Right atrium auricular region (tissue), 2 donors: ENCODE measurements at regions not wholly inside any gene's neighbourhood (a gene's known extent, or its start where the extent isn't known, plus 50 kb on each side); places are given as distances from the start of the nearest gene placed in this dataset.

Experiments used
- DNase-seq: peaks from one replicate; pipeline ENCODE4 v3.0.0-alpha.2; 2019; ENCODE audit warnings: low spot score
- H3K27ac ChIP-seq, 2 donors: fragments of 200-600 bp; sonication (generic); 1 replicate in 1 of 2; 2 replicates in 1 of 2; pipeline ENCODE4 v1.5.1; 2016 to 2019
- H3K27me3 ChIP-seq, 2 donors: fragments of 200-600 bp; sonication (generic); one replicate each; pipeline versions ENCODE4 v1.5.1 to v1.6.0; 2017 to 2019
- H3K36me3 ChIP-seq: fragments of 200-600 bp; sonication (generic); one replicate; pipeline ENCODE4 v1.5.1; 2016
- H3K4me1 ChIP-seq, 2 donors: fragments of 200-600 bp; sonication (generic); one replicate each; pipeline versions ENCODE4 v1.5.1 to v1.6.0; 2017 to 2019
- H3K4me3 ChIP-seq, 2 donors: fragments of 200-600 bp; sonication (generic); 1 replicate in 1 of 2; 2 replicates in 1 of 2; pipeline ENCODE4 v1.5.1; 2017 to 2019; ENCODE audit warnings: mild to moderate bottlenecking in 1 of 2, moderate library complexity in 1 of 2
- H3K9me3 ChIP-seq, 2 donors: fragments of 200-600 bp; sonication (generic); one replicate each; pipeline ENCODE4 v1.5.1; 2019
- TF ChIP-seq, protein P1 (sequence below), 2 donors: fragments of 200-600 bp; sonication (generic); IDR thresholded peaks; one replicate each; pipeline ENCODE4 v1.5.1; 2019; ENCODE audit warnings: antibody characterized with exemption in 2 of 2

DNA sequence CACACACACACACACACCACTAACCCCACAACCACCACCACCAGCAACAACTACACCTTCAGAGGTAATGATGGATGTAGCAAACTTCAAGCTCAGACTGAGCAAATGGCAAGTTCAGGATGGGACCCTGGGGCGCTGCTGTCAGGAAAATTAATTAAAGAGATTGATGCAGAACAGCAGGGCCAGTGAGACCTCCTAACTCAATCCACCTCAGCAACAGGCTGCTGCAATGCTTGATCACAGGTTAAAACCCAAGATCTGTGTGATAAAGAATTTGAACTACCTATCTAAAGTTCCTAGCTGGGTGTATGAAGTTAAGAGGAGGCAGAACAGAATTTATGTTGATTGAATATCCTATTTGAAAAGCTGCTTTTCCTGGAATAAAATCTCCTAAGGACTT, 140.3 kb upstream of the FER start:
- no peaks in the 10 kb centered on the region for H3K36me3 ChIP-seq
- DNase-seq = no peak
- H3K4me1 ChIP-seq = no peaks in the 10 kb centered on the region
- H3K4me3 ChIP-seq = no peak overlapping the region
- H3K27me3 ChIP-seq = no peaks in the 10 kb centered on the region
- H3K27ac ChIP-seq = no peak overlapping the region
- no peaks in the 10 kb centered on the region for H3K9me3 ChIP-seq
- TF ChIP-seq, protein P1, sequence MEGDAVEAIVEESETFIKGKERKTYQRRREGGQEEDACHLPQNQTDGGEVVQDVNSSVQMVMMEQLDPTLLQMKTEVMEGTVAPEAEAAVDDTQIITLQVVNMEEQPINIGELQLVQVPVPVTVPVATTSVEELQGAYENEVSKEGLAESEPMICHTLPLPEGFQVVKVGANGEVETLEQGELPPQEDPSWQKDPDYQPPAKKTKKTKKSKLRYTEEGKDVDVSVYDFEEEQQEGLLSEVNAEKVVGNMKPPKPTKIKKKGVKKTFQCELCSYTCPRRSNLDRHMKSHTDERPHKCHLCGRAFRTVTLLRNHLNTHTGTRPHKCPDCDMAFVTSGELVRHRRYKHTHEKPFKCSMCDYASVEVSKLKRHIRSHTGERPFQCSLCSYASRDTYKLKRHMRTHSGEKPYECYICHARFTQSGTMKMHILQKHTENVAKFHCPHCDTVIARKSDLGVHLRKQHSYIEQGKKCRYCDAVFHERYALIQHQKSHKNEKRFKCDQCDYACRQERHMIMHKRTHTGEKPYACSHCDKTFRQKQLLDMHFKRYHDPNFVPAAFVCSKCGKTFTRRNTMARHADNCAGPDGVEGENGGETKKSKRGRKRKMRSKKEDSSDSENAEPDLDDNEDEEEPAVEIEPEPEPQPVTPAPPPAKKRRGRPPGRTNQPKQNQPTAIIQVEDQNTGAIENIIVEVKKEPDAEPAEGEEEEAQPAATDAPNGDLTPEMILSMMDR (IDR thresholded peaks at IDR 0.05) = no peak

DNA sequence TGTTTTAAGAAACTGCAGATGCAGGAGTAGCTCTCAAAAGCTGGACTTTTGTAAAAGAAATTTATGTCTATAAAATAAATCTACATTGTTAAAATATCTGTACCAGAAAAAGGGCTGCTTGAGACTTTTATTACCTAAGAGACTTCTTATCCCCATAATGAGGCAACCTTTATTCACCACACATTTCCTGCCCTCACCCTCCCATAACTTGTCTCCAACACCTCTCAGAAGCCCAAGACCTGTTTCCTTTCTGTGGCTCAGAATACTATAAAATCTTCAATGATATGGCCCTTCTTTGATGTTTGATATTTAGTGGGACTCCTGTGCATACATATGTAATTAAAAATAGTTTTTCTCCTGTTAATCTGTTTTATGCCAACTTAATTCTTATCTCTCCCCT, 141.5 kb upstream of the FER start:
- Histone ChIP-seq H3K4me3 (no peak overlapping the region), H3K27ac (no peak overlapping the region), H3K4me1 (no peaks in the 10 kb centered on the region), H3K9me3 (no peaks in the 10 kb centered on the region), H3K36me3 (no peaks in the 10 kb centered on the region), H3K27me3 (no peaks in the 10 kb centered on the region)
- no peak for DNase-seq
- TF ChIP-seq, protein P1 (IDR thresholded peaks at IDR 0.05) = no peak

DNA sequence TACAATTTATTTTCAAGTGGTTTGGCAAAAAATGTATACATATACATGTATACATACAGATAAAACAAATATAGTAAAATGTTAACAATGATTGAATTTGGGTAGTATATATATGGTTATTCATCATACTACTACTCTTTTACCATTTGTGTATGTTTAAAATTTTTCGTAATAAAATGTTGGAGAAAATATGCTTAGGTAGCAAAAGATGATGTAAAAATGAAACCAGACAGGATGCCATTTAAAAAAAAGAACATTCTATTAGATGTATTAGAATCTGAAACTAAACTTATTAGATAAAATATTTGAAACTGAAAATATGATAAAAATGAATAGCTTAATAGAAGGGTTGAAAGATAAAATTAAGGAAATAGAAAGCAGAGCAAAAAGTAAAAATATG, 144.9 kb upstream of the FER start:
- H3K27me3 ChIP-seq = no peaks in the 10 kb centered on the region
- H3K36me3 ChIP-seq = no peaks in the 10 kb centered on the region
- no peak overlapping the region for H3K27ac ChIP-seq
- no peaks in the 10 kb centered on the region for H3K4me1 ChIP-seq
- TF ChIP-seq, protein P1 (IDR thresholded peaks at IDR 0.05) = no peak
- H3K9me3 ChIP-seq = no peaks in the 10 kb centered on the region
- H3K4me3 ChIP-seq = no peak overlapping the region
- DNase-seq = no peak

DNA sequence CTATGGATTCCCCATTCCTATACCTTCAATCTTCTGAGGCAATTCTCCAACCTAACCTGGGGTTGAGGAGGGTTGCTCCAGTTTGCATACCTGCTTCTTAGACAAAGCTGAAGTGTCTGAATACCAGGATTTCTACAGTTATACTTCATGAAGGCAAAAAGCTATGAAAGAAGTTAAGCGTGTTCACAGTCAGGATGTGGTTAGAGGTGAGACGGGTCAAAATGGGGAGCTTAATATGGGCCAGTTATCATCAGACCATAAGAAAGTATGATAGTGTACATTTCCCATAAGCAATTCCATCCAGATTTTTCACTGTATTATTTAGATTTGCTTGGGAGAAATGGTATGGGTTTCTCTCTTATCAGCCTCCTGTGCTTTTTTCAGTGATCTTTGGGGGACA, 156.9 kb upstream of the FER start:
- H3K9me3 ChIP-seq = no peaks in the 10 kb centered on the region
- no peaks in the 10 kb centered on the region for H3K36me3 ChIP-seq
- H3K27me3 ChIP-seq = no peaks in the 10 kb centered on the region
- no peak for DNase-seq
- H3K4me1 ChIP-seq = no peaks in the 10 kb centered on the region
- TF ChIP-seq, protein P1 (IDR thresholded peaks at IDR 0.05) = no peak
- H3K4me3 ChIP-seq = no peak overlapping the region
- no peak overlapping the region for H3K27ac ChIP-seq

DNA sequence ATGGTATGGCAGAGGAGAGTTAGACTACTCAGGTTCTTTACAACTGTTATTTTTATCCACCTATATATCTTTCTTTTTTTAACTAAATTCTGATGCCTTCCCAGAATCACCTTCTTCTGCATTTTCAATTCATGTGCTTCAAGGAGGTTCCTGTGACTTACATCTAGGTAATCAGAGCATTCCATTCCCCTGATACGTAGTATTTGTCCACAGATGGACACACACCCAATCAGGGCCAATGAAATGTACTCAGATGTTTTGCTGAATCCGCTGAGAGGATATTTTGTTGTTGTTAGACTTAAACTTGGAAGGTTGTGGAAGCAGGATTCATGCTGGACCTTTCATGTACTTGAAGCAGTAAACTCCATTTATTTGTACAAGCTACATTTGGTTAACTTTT, 159.4 kb upstream of the FER start:
- H3K36me3 ChIP-seq = no peaks in the 10 kb centered on the region
- TF ChIP-seq, protein P1 (IDR thresholded peaks at IDR 0.05) = no peak
- no peak overlapping the region for H3K27ac ChIP-seq
- no peak overlapping the region for H3K4me3 ChIP-seq
- H3K9me3 ChIP-seq = no peaks in the 10 kb centered on the region
- H3K27me3 ChIP-seq = no peaks in the 10 kb centered on the region
- H3K4me1 ChIP-seq = no peaks in the 10 kb centered on the region
- DNase-seq = no peak

DNA sequence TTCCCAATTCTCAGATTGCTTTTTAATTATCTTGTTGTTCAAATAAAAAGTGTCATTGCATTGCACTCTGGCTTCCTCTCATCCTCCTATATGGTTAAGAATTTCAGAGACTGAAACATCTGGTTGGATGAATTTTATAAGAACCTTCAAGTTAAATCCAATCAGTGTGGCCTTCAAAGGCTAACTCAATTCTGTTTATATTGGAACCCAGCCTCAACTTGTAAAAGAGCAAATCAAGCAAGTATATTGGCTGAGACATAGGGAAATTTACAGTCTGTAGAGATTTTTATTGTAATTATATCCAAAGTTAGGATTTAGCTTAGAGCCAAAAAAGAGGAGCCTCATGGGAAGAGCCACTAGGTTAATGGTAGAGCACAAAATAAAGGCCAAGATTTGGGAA, 159.9 kb upstream of the FER start:
- no peaks in the 10 kb centered on the region for H3K36me3 ChIP-seq
- DNase-seq = no peak
- no peaks in the 10 kb centered on the region for H3K4me1 ChIP-seq
- H3K27ac ChIP-seq = no peak overlapping the region
- H3K27me3 ChIP-seq = no peaks in the 10 kb centered on the region
- no peaks in the 10 kb centered on the region for H3K9me3 ChIP-seq
- no peak overlapping the region for H3K4me3 ChIP-seq
- TF ChIP-seq, protein P1 (IDR thresholded peaks at IDR 0.05) = no peak
